Stromal cell of bone marrow (primary cell): ENCODE measurements at regions not wholly inside any gene's neighbourhood (a gene's known extent, or its start where the extent isn't known, plus 50 kb on each side); places are given as distances from the start of the nearest gene placed in this dataset.
A peak's percentile ranks its signal among the peaks of the same experiment; 100 is the strongest.

Experiments used
- DNase-seq: peaks from one replicate; pipeline ENCODE4 v3.0.0-alpha.2; 2012; ENCODE audit warnings: low read depth

- no peak for DNase-seq
These were observed 983.6 kb downstream of the FLRT2 start for GRCh38 chr14:86513564-86513963.

- DNase-seq: no peak
These were observed 983.1 kb downstream of the FLRT2 start for GRCh38 chr14:86513056-86513455.

- DNase-seq: no peak
These were observed 980.5 kb downstream of the FLRT2 start for GRCh38 chr14:86510491-86510890.

- no peak for DNase-seq
These were observed 975.9 kb downstream of the FLRT2 start for GRCh38 chr14:86505808-86506207.

- DNase-seq: no peak
These were observed 971.7 kb downstream of the FLRT2 start for GRCh38 chr14:86501611-86502010.

- DNase-seq: no peak
These were observed 961.8 kb downstream of the FLRT2 start for GRCh38 chr14:86491743-86492142.

- no peak for DNase-seq
These were observed 951.2 kb downstream of the FLRT2 start for GRCh38 chr14:86481104-86481503.

GRCh38 chr14:86464341-86464740, 934.4 kb downstream of the FLRT2 start:
- peak; percentile 18 for DNase-seq

- peak; percentile 10 for DNase-seq
These were observed 932.3 kb downstream of the FLRT2 start for GRCh38 chr14:86462193-86462753.

- DNase-seq: no peak
These were observed 927.7 kb downstream of the FLRT2 start for GRCh38 chr14:86457481-86458135.

GRCh38 chr14:86450085-86450484, 920.1 kb downstream of the FLRT2 start:
- DNase-seq: peak; percentile 31

- DNase-seq: no peak
These were observed 912.2 kb downstream of the FLRT2 start for GRCh38 chr14:86442135-86442534.

- no peak for DNase-seq
These were observed 900.9 kb downstream of the FLRT2 start for GRCh38 chr14:86430853-86431252.

- no peak for DNase-seq
These were observed 893.3 kb downstream of the FLRT2 start for GRCh38 chr14:86423214-86423613.

GRCh38 chr14:86420131-86420530, 890.2 kb downstream of the FLRT2 start:
- DNase-seq: no peak

- peak; percentile 4 for DNase-seq
These were observed 884.2 kb downstream of the FLRT2 start for GRCh38 chr14:86414146-86414545.

GRCh38 chr14:86404989-86405649, 875.2 kb downstream of the FLRT2 start:
- no peak for DNase-seq

GRCh38 chr14:86404425-86404824, 874.5 kb downstream of the FLRT2 start:
- DNase-seq: no peak

GRCh38 chr14:86402545-86402944, 872.6 kb downstream of the FLRT2 start:
- no peak for DNase-seq

GRCh38 chr14:86391085-86391484, 861.1 kb downstream of the FLRT2 start:
- no peak for DNase-seq

- DNase-seq: no peak
These were observed 858.3 kb downstream of the FLRT2 start for GRCh38 chr14:86388216-86388615.

- DNase-seq: no peak
These were observed 843.9 kb downstream of the FLRT2 start for GRCh38 chr14:86373886-86374285.

GRCh38 chr14:86372402-86372801, 842.5 kb downstream of the FLRT2 start:
- DNase-seq: no peak

- no peak for DNase-seq
These were observed 834.7 kb downstream of the FLRT2 start for GRCh38 chr14:86364634-86365033.
